CD4-positive, alpha-beta T cell treated with Interleukin-15 for 1 hour (primary cell): ENCODE measurements at regions not wholly inside any gene's neighbourhood (a gene's known extent, or its start where the extent isn't known, plus 50 kb on each side); places are given as distances from the start of the nearest gene placed in this dataset.

Experiments used
- DNase-seq: peaks from one replicate; pipeline ENCODE4 v3.0.0-alpha.2; 2020

DNA sequence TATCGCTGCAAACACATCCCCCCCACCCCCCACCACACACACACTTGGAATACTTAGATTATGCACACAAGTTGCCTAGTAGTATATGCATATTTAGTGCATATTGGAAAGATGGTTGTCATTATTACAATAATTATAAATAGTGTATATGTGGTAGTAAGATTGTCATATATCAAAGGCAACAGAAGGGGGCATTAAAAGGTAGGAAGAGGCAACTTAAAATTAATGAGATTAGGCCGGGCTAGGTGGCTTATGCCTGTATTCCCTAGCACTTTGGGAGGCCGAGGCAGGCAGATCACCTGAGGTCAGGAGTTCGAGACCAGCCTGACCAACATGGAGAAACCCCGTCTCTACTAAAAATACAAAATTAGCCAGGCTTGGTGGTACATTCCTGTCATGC, 52.1 kb downstream of the GSC start:
- no peak for DNase-seq

DNA sequence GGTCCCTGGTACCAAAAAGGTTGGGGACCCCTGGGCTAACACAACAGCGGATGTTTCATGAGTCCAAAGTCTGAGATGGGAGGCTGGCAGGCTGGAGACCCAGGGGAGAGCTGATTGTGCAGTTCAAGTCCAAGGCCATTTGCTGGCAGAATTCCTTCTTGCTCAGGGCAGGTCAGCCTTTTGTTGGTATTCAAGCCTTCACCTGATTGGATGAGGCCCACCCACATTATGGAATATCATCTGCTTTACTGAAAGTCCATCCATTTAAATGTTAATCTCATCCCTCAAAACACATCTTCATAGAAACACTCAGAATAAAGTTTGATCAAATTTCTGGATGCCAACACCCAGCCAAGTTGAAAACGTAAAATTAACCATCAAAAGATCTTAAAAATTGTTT, 52.9 kb downstream of the GSC start:
- no peak for DNase-seq

DNA sequence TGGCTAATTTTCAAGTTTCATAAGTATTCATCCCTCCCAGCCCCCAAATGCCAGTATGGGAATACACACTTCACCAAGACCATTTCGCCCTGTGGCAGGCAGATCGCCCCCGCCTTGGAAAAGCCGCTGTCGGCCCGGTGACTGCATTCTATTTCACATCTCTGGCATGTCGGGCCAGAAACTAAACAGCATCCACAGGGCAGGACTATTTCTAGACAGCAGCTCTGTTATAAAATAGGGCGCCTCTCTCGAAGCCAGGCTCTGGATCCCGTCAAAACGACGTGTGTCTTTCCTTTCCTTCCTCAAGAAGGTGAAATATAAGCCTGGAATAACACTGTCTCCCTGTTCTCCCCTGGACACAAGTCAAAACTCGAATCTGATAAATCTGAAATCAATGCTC, 56.8 kb downstream of the GSC start:
- DNase-seq: no peak

DNA sequence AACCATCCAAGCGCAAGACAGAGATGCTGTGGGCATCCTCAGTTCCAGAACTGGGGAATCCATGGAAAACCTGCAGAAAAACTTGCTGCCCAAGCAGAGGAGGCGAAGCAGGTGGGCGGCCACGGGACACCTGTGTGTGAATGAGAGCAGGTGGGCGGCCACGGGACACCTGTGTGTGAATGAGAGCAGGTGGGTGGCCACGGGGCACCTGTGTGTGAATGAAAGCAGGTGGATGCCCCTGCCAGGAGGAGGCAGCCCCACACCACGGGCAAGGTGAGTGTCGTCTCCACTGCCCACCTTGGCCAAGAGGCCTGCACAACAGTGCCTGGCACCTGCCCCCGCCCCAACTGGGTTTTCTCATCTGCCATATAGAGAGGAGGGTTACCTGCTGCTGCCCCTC, 59.2 kb downstream of the GSC start:
- peak; percentile 1 for DNase-seq

DNA sequence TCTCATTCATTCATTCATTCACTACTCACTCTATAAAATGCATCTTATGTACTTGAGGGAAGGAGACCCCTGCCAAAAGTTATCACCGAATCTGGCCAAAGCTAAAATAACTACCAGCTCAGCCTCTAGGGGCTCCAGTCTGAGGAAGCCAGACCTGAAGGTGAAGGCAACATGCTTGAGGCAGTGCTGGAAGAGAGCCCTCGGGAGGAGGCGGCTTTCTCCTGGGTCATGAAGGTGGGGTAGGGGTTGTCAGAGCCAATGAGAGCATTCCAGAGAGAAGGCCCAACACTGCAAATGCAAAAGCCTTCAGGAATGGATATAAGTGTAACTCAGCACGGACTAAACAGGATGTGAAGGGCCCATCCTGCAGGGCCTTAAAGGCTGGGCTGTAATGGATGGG, 62.4 kb downstream of the GSC start:
- no peak for DNase-seq

DNA sequence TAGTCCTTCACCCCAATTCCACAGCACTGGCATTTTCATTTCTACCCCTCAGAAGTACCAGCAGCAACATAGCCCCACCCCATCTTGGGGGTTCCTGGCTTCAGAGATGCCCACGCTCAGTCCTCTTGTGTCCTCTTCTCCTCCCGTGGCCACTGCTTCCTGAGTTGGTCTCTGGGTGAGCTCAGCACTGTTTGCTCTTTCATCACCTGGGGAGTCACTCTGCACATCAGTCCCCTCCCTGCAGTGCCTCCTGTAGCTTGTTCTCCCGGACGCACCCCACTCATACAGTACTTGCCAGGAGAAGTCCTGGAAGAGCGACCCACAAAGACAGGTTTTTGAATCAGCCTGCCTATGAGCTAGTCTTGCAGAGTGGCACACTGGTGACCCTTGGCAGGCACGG, 63.8 kb downstream of the GSC start:
- no peak for DNase-seq

DNA sequence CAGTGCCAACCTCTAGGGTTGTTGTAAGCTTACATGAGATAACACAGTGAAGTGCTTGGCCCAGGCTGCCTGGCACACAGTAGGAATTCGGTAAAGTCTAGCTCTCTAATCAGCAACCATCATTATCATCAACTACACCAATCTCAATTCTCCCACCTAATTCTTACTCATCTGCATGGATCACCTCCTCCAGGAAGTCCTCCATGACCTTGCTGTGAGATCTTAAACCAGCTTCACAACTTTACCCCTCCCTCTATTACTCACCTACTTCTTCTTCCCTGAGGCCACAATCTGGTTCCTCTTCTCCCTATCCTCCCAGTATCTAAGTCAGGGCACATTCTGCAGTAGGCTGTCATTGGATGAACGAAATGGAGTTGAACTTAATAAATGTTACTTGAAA, 67.3 kb downstream of the GSC start:
- no peak for DNase-seq

DNA sequence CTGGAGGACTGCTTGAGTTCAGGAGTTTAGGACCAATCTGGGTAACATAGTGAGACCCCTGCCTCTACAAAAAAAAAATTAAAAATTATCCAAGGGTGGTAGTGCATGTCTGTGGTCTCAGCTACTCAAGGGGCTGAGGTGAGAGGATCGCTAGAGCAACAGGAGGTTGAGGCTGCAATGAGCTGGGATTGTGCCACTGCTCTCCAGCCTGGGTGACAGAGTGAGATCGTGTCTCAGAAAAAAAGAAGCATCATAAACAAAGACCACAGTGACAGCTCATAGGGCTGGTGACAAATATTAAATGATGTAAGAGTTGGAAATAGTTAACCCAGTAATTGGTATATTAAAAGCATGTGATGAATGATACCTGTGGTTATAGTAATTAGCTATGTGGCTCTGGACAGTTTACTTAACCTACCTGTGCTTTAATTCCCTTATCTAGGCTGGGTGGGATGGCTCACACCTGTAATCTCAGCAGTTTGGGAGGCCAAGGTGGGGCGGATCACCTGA, 68.0 kb downstream of the GSC start:
- no peak for DNase-seq

DNA sequence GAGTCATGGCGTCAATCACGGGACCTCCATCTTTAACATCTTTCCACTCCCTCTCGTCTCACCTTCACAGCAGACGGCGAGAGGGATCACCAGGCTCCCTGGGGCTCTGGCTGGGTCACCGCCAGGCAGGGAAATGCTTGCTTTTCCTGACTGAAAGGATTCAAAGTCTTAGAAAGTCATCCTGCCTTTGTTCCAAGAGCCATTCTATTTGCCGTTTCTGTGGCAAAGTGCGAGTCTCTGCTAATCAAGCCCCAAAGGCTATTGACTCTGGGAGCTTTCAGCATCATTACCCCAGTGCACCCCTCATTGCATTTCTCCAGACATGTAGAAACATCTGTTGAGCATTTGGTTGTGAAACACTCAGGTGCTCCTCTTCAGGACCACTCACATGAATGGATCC, 69.6 kb downstream of the GSC start:
- DNase-seq: no peak

DNA sequence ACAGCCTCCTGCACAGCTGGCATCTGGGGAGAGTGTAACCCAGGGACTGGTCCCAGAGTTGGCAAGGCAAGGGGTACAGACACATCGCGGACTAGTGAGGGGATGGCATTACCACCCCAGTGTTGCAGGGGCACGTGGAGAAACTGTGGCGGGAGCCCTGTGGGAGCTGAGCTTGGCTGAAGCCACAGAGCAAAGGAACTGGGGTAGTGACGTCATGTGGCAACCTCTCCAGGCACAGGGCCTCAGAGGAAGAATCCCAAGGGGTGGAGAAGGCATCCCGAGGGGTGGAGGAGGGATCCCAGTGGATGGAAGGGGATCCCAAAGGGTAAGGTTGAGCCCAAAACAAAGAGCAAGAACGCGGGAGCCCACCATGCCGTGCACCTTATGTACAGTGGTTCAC, 70.1 kb downstream of the GSC start:
- DNase-seq: no peak

DNA sequence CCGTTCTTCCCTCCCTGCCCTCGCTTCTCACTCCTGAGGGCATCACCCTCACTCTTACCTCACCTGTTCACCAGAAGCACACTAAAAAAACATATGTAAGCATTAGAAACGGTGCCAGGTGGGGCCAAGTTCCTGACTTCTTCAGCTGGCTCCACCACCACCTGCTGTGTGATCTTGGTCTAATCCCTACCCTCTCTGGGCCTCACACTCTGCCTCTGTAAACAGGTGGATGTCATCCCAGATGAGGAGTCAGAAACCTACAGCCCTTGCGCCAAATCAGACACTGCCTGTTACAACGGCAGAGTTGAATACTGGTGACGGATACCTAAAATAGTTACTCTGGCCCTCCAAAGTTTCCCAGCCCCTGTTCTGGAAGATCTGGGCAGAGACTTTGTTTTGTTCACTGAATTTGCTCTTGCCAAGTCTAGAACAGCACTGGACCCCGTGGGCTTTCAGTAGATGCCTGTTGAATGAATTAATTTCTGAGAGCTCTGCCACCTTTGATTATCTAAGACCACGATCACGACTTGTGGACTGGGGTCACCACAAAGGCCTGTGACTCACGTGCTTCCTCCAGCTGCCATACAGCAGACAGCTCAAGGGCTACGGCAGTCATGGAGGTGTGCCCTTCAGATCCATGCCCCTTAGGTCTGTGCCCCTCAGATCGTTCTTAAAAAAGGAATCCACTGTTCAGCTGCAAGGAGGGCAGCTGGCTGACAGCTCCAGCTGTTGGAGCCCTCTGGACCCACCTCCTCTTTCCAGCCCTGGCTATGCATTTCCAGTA, 71.9 kb downstream of the GSC start:
- no peak for DNase-seq

DNA sequence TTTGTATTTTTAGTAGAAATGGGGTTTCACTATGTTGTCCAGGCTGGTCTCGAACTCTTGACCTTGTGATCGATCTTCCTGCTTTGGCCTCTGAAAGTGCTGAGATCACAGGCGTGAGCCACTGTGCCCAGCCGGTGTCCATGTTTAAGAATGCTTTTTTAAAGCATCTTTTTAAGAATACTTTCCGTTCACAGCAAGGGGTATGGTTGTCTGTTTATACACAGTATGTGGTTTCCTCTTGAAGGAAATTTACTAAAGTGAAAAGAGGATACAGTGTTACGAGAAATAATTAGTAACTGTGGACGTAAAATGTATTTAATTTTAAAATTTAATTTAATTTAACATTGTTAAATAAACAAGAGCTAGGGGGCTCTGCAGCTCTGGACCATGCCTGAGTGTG, 73.4 kb downstream of the GSC start:
- DNase-seq: no peak

DNA sequence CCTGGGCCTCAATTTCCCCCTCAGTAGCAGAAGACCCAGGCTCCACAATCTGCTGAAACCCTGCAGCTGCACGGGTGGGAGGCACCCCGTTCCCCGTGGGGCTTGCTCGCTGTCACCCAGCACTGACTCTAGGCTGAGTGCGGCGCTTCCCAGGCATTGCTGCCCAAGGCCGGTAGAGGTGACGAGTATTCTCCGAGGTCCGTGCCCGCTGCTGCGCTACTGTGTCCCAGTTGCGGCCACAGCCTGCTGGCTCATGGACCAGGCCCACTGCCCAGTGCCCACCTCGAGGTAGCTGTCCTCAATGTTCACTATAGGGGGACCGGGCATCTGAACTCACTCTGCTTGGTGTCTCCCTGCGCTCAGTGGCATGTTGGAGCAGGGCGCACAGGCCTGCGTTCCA, 74.7 kb downstream of the GSC start:
- no peak for DNase-seq

DNA sequence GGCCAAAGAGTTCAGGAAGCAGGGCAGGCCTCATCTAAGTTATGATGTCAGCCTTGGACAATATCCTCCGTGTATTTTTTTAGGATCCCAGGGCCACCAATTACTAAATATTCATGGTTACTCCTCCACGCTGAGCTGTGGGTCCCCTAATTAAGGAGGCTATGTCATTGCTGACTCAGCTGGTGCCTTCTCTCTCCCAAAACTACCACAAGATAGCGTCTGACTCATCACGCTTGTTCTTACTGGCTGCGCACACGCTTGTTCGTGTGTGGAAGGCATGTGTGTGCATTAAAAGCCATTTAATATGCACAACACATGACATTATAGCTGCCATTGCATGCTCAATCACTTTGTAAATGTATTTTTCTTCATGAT, 78.3 kb downstream of the GSC start:
- peak; percentile 6 for DNase-seq

DNA sequence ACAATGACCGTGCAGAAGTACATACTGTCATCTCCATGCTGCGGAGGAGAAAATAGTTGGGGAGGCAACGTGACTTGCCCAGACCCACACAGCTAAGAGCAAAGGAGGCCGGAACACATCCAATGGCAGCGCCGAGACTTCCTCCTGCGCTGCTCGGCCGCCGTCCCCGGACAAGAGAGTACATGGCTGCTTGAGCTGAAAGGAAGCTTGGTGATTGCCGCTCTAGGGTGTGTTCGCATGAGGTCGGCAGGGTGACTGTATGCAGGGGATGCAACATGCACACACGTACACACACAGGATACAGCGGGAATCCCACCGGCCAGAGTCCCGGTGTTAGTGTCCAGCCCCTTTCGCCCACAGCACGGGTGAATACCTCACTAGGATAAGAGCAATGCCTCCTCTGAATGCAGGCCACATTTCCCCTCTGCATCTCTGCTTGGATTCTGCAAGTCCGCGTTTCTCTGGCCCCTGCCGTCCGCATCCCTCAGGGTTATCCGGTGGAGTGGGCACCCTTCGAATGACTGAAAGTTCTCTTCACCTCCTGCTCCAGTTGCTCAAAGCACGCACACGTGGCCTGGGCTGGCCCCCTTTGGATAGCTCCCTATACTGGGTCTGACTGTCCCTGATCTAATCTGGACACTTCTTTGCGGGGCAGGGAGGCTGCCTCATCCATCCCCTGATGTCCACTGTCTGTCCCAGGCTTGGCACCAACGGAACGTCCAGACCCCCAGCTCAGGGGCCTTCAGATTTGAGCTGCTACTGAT, 78.8 kb downstream of the GSC start:
- peak; percentile 2 for DNase-seq

DNA sequence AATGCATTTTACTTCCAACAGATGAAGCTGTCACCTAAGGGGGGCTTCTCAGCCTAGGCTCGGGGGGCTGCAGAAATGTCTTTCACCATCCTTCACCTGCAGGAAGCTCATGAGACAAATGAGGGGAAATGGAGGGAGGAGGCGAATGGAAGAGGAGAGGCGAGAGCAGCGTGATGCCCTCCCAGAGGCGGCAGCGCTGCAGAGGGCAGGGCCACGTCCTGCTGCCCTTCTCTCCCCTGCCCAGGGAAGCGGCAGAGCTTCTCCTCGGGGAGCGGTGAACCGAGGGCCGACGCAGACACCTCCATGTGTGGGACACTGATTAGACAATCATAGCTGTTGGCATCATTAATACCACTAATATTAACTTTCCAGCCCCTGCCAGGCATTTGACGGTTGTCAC, 78.3 kb downstream of the SERPINA3 start:
- DNase-seq: peak; percentile 2

DNA sequence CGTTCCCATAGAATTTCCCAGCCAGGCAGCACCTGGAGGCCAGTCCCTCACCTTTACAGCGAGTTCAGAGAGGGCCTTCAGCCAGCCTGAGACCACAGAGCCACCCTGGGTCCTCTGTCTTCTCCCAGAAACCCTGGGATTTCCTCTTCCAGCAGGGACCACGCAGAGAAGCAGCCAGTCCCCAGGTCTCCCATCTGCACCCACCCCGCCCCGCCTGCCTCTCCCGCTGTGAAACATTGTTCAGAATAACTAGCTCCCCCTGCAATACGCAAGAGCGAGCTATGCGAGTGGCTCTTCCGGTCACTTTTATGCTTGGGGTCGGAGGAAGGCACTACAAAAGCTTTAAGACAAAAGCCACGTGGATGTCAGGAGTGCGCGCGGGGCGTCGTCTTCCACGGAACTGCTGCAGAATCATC, 77.8 kb downstream of the SERPINA3 start:
- DNase-seq: peak; percentile 13

DNA sequence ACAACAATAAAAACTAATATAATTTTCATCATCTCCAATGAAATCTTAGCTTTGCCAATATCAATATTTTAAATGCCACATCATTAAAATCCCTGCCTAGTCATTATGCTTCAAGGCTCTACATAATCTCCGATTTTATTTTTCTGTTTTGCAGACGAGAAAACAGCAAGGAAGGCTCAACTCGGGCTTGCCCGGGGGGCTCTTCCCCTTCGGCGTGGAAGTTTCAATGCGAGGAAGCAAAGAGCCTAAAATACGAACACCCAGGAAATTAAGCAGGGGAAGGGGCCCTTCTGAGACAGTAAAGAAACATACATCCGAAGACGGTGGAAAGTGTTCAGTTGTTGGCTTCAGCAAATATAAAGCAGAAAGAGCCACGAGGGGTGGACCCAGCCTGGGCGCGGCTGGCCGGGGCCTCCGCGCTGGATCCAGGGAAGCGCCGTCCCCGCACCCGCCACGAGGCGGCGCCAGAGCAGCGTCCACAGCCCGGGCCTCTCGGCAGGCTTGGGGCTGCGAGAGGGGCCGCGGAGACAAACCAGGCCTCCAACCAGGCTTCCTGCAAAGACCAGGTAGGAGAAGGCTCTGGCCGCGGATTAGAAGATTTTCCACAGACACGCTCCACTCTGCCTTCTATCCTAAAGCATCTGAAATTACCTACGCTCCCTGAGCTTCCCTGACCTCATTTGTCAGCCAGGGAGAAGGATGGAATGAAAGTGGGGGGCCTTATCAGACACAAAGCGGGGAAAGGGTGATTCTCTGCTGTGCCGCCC, 77.2 kb downstream of the SERPINA3 start:
- DNase-seq: peak; percentile 12

DNA sequence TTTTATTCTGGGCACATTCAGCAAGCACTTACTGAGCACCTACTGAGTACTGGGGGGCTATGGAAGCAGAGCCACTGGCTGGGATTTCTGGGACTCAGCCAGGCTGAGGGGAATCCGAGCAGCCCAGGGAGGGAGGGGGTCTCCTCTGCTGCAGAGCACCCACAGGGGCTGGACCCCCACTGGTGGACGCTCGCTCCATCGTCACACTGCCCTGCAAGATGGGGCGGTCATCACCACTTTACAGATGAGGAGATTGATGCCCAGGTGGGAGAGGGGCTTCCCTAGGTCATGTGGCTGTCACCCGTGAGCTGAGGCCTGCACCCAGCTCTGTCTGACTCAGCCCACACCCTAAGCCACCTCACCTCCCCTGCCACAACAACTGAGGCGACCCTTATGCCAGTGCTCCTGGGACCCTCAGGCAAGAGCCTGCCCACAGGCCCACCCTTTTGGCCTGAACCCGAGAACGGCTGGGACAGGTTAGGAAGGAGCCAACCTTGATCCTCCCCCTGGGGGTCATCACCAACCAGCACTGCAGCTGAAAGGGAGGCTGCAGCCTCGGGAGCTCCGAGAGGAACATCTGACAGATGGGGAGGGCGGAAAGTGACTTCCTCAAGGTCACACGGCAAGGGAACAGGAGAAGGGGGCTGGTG, 74.4 kb downstream of the SERPINA3 start:
- DNase-seq: peak; percentile 13

DNA sequence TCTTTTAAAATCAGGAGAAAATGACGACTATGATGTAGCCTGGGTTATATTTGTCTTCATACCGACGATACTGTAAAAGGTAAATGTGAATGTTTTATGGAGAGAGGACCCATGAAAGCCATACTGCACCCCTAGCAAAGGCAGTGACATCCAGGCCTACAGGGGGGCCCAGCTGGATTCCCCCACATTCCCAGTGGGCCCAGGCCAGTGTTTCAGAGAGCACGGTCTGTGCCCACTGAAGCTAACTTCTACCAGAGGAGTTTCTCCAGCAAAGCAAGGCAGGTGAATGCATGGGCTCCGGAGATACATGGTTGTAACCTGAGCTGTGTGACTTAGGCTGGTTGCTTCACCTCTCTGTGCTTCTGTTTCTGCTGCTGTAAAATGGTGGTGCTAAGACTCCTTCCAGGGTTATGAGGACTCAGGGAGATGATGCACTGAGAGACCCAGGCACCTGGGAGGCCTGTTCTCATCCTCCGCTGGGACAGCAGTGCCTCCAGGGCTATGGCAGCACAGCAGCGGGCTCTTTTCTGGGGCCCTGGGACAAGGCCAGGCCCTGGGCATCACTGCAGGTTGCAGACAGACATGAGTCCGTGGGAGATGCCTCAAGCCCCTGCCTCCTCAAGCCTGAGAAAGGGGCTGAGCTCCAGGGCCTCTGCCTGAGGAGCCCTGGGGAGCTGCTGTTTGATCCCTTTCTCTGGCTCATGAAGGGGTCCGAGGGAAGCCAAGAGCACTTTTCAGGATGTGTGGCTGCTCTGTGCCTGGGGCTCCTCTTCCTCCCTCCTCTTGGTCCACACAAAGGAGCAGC, 73.7 kb downstream of the SERPINA3 start:
- no peak for DNase-seq

DNA sequence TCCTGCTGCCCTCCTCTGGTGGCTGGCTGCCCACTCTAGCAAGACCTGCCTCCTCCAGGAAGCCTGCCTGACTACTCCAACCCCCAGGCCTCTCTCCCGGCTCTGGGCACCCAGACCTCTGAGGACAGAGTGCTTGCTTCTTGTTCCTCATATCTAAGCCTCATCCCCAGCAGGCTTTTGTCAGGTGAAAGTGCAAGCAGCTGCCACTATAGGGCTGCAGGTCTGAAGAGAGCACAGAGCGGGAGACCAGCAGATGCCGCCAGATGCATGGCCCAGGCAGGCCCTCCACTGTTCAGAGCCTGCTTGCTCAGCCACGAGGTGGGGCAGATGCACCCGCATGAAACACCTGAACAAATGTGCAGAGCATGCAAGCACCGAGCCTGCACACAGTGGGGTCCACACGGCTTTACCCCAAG, 73.0 kb downstream of the SERPINA3 start:
- no peak for DNase-seq

DNA sequence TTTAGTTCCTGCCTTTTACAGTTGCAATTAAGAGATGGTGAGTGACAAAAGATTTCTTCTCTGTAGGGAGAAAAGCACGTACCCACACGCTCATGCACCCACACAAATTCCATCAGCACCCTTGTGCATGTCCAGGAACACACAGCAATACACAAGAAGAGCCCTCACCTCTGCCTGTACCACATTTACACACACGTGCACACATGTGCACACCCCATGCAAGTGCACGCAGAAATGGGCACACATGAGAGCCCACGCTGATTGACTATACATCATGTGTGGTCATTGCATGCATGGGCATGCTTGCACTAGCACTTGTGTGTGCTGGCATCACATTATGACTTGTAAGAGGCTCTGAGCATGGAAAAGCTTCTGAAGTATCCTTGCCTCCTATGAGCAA, 70.5 kb downstream of the SERPINA3 start:
- no peak for DNase-seq
